ENCODE measurements at regions not wholly inside any gene's neighbourhood (a gene's known extent, or its start where the extent isn't known, plus 50 kb on each side); places are given as distances from the start of the nearest gene placed in this dataset.

GRCh38 chr7:119196183-119196582 is 971.7 kb downstream of the ANKRD7 start:
- CTCF ChIA-PET = no interaction called here
- Histone ChIP-seq H3K9me2 (ENCODE audit: insufficient read depth) (no peaks in the 10 kb centered on the region), H3K79me2 (ENCODE audit: low read depth) (no peaks in the 10 kb centered on the region), H2AFZ (no peak overlapping the region), H3K4me3 (no peak overlapping the region), H4K20me1 (ENCODE audit: insufficient read depth) (no peaks in the 10 kb centered on the region), H3K4me2 (no peak overlapping the region), H3F3A (ENCODE audit: insufficient read depth, low read depth) (no peaks in the 10 kb centered on the region), H3K27ac (no peak overlapping the region), H3K36me3 (ENCODE audit: low read depth) (no peaks in the 10 kb centered on the region), H3K9me3 (ENCODE audit: insufficient read depth, low read depth) (no peaks in the 10 kb centered on the region), H3K4me1 (replicated peaks; ENCODE audit: insufficient read depth) (no peaks in the 10 kb centered on the region), H3K27me3 (ENCODE audit: insufficient read depth, low read depth) (no peaks in the 10 kb centered on the region)
- POLR2A ChIA-PET (ENCODE audit: unreplicated experiment) = no interaction called here
- intact Hi-C loops (cut with micrococcal nuclease; ENCODE audit: unreplicated experiment) = no loop called here
- TF ChIP-seq, protein P1, sequence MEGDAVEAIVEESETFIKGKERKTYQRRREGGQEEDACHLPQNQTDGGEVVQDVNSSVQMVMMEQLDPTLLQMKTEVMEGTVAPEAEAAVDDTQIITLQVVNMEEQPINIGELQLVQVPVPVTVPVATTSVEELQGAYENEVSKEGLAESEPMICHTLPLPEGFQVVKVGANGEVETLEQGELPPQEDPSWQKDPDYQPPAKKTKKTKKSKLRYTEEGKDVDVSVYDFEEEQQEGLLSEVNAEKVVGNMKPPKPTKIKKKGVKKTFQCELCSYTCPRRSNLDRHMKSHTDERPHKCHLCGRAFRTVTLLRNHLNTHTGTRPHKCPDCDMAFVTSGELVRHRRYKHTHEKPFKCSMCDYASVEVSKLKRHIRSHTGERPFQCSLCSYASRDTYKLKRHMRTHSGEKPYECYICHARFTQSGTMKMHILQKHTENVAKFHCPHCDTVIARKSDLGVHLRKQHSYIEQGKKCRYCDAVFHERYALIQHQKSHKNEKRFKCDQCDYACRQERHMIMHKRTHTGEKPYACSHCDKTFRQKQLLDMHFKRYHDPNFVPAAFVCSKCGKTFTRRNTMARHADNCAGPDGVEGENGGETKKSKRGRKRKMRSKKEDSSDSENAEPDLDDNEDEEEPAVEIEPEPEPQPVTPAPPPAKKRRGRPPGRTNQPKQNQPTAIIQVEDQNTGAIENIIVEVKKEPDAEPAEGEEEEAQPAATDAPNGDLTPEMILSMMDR (conservative IDR thresholded peaks at IDR 0.05) = no peak
- TF ChIP-seq EZH2 (IDR thresholded peaks at IDR 0.05; ENCODE audit: low read depth) = no peak
- DNase-seq = no peak
- BruUV-seq (replicated peaks) = no TSS peak

- H3K36me3 ChIP-seq (ENCODE audit: low read depth) = no peaks in the 10 kb centered on the region
- no peaks in the 10 kb centered on the region for H3K4me1 ChIP-seq (replicated peaks; ENCODE audit: insufficient read depth)
- H4K20me1 ChIP-seq (ENCODE audit: insufficient read depth) = no peaks in the 10 kb centered on the region
- CTCF ChIA-PET = interaction anchor here (0.5 to 1.0 kb wide), 3 partner anchors 281 to 1615 kb away, joined by 3 to 8 read pairs (median 3); no protein-coding TSS in a partner anchor
- no peak overlapping the region for H3K27ac ChIP-seq
- H3K79me2 ChIP-seq (ENCODE audit: low read depth) = no peaks in the 10 kb centered on the region
- no peaks in the 10 kb centered on the region for H3K9me3 ChIP-seq (ENCODE audit: insufficient read depth, low read depth)
- TF ChIP-seq EZH2 (IDR thresholded peaks at IDR 0.05; ENCODE audit: low read depth) = no peak
- TF ChIP-seq, protein P1 (conservative IDR thresholded peaks at IDR 0.05) = no peak
- no peaks in the 10 kb centered on the region for H3K9me2 ChIP-seq (ENCODE audit: insufficient read depth)
- no peak overlapping the region for H2AFZ ChIP-seq
- no peak overlapping the region for H3K4me3 ChIP-seq
- H3F3A ChIP-seq (ENCODE audit: insufficient read depth, low read depth) = no peaks in the 10 kb centered on the region
- intact Hi-C loops (cut with micrococcal nuclease; ENCODE audit: unreplicated experiment) = no loop called here
- no peak for DNase-seq
- no peak overlapping the region for H3K4me2 ChIP-seq
- POLR2A ChIA-PET (ENCODE audit: unreplicated experiment) = no interaction called here
- no TSS peak for BruUV-seq (replicated peaks)
- H3K27me3 ChIP-seq (ENCODE audit: insufficient read depth, low read depth) = no peaks in the 10 kb centered on the region
Observed at GRCh38 chr7:119197172-119197876, 972.8 kb downstream of the ANKRD7 start.

GRCh38 chr7:119197877-119198527 is 973.5 kb downstream of the ANKRD7 start:
- DNase-seq = peak in 1 of 2 experiments; percentile 31
- Histone ChIP-seq H3K4me2 (no peak overlapping the region), H3K4me3 (no peak overlapping the region), H3K9me2 (ENCODE audit: insufficient read depth) (no peaks in the 10 kb centered on the region), H3K9me3 (ENCODE audit: insufficient read depth, low read depth) (no peaks in the 10 kb centered on the region), H3K27me3 (ENCODE audit: insufficient read depth, low read depth) (no peaks in the 10 kb centered on the region), H3K27ac (no peak overlapping the region), H4K20me1 (ENCODE audit: insufficient read depth) (no peaks in the 10 kb centered on the region), H3K4me1 (replicated peaks; ENCODE audit: insufficient read depth) (no peaks in the 10 kb centered on the region), H2AFZ (no peak overlapping the region), H3K36me3 (ENCODE audit: low read depth) (no peaks in the 10 kb centered on the region), H3K79me2 (ENCODE audit: low read depth) (no peaks in the 10 kb centered on the region), H3F3A (ENCODE audit: insufficient read depth, low read depth) (no peaks in the 10 kb centered on the region)
- ChIA-PET POLR2A (ENCODE audit: unreplicated experiment) (no interaction called here), CTCF (interaction anchor here (0.5 to 1.0 kb wide), 3 partner anchors 282 to 1616 kb away, joined by 3 to 8 read pairs (median 3); no protein-coding TSS in a partner anchor)
- no TSS peak for BruUV-seq (replicated peaks)
- TF ChIP-seq, protein P1 (conservative IDR thresholded peaks at IDR 0.05) = peak; percentile 85
- no peak for TF ChIP-seq EZH2 (IDR thresholded peaks at IDR 0.05; ENCODE audit: low read depth)
- intact Hi-C loops (cut with micrococcal nuclease; ENCODE audit: unreplicated experiment) = loop anchor here (2.0 kb wide), 1 partner anchor 939 kb away; no protein-coding TSS in a partner anchor
